Pancreas (tissue), 10 donors: ENCODE measurements at regions not wholly inside any gene's neighbourhood (a gene's known extent, or its start where the extent isn't known, plus 50 kb on each side); places are given as distances from the start of the nearest gene placed in this dataset.

Experiments
- ATAC-seq, 4 donors: fragments of 200-7000 bp; cut with Tn5 transposase; one replicate each; pipeline versions ENCODE4 v1.8.0 to v1.9.1; 2020; ENCODE audit warnings: mild to moderate bottlenecking in 4 of 4, moderate library complexity in 4 of 4
- DNase-seq, 6 donors: peaks; one replicate each; pipeline ENCODE4 v3.0.0-alpha.2; 2020
- FAIRE-seq: peaks from 2 replicates; lab custom pipeline; 2012; peaks lifted over from hg19 to GRCh38; lab: Jason Lieb, UNC
- H3K27ac ChIP-seq, 4 donors: fragments of 200-600 bp; sonication (generic); 1 replicate in 3 of 4; 2 replicates in 1 of 4; pipeline versions ENCODE4 v1.5.0 to v1.8.0; 2020
- H3K27me3 ChIP-seq, 4 donors: fragments of 200-600 bp; one replicate each; pipeline ENCODE4 v1.8.0; 2021
- H3K36me3 ChIP-seq, 3 donors: fragments of 200-600 bp; sonication (generic) in 1 of 3; one replicate each; pipeline versions ENCODE4 v1.5.0 to v1.8.0; 2020 to 2021
- H3K4me1 ChIP-seq, 3 donors: fragments of 200-600 bp; one replicate each; pipeline ENCODE4 v1.8.0; 2021
- H3K4me3 ChIP-seq, 4 donors: fragments of 200-600 bp; sonication (generic) in 2 of 4; one replicate each; pipeline versions ENCODE4 v1.5.0 to v1.8.0; 2020 to 2021
- H3K9me3 ChIP-seq, 4 donors: fragments of 200-600 bp; one replicate each; pipeline ENCODE4 v1.8.0; 2021
- WGBS, 2 donors: extraction: QIAGEN DNeasy Blood & Tissue Kit; methylation state at CpG; one replicate each; pipeline ENCODE4 v1.1.7; 2013; 5-methylcytosine and 5-hydroxymethylcytosine counted together
- intact Hi-C, 3 donors: fragments of 100-400 bp; cut with DNase I; formaldehyde crosslinking; loops; one replicate each; pipeline versions ENCODE4 v1.11.1 to v1.14.2; 2022
- TF ChIP-seq, protein P1 (sequence below), 4 donors: fragments of 200-600 bp; sonication (generic) in 3 of 4; IDR thresholded peaks; one replicate each; pipeline versions ENCODE4 v1.5.0 to v1.8.0; 2021; ENCODE audit warnings: antibody characterized with exemption in 4 of 4
- donor health status: healthy with polysubstance abuse.
- donor health status: DM: no; HTN: no; CAD: no; lungs with moderate emphysema.
- donor health status: DM: no; HTN: no; CAD: no.
- donor health status: control.
- donor health status: control.
- donor health status: Bipolar disorder and iron deficiency.
- donor health status: DM: yes; HTN: yes; CAD: no.
- donor health status: DM: no; HTN: no; CAD: no.
- donor health status: DM: no; HTN: no; CAD: no.
- donor health status: DM: yes; HTN: yes; CAD: no.

DNA sequence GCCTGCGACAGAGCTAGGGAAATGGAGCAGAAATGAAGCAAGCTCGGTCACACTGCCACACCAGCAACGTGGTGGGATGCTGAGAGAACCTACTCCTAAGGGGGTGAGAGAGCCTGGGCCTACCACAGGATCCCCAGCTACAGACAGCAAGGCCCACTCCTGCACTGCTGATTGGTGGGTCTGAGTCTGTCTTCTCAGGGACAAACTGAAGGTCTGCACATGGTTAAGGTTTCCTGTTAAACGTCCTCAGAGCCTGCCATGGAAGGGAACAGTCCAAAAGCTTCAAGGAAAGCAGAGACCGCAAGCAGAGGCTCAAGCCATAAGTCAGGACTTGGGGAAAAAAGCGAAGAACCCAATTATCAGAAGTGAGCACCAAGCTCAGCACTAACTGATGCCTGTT lies 53.5 kb upstream of the MED4 start:
- Histone ChIP-seq H3K4me3 (no peak overlapping the region), H3K4me1 (peaks cover 0 to 2% (median 0%) of the 10 kb centered on the region in 3 donors), H3K27me3 (no peaks in the 10 kb centered on the region), H3K9me3 (no peaks in the 10 kb centered on the region), H3K27ac (no peak overlapping the region), H3K36me3 (no peaks in the 10 kb centered on the region)
- no peak for FAIRE-seq
- ATAC-seq: no peak
- WGBS, 2 donors: 76 to 77% methylated on average over 6 of the region's 6 CpGs
- TF ChIP-seq, protein P1, sequence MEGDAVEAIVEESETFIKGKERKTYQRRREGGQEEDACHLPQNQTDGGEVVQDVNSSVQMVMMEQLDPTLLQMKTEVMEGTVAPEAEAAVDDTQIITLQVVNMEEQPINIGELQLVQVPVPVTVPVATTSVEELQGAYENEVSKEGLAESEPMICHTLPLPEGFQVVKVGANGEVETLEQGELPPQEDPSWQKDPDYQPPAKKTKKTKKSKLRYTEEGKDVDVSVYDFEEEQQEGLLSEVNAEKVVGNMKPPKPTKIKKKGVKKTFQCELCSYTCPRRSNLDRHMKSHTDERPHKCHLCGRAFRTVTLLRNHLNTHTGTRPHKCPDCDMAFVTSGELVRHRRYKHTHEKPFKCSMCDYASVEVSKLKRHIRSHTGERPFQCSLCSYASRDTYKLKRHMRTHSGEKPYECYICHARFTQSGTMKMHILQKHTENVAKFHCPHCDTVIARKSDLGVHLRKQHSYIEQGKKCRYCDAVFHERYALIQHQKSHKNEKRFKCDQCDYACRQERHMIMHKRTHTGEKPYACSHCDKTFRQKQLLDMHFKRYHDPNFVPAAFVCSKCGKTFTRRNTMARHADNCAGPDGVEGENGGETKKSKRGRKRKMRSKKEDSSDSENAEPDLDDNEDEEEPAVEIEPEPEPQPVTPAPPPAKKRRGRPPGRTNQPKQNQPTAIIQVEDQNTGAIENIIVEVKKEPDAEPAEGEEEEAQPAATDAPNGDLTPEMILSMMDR (IDR thresholded peaks at IDR 0.05): no peak
- no peak for DNase-seq
- intact Hi-C loops: no loop called here

DNA sequence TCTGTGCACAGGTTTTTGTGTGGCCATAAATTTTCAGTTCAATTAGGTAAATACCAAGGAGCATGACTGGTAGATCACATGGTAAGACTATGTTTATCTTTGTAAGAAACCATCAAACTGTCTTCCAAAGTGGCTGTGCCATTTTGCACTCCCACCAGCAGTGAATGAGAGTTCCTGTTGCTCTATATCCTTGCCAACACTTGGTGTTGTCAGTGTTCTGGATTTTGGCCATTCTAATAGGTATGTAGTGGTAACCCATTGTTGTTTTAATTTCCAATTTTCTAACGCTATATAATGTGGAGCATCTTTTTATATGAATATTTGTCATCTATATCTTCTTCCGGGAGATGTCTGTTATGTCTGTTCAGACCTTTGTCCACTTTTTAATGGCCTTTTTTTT lies 51.7 kb upstream of the MED4 start:
- Histone ChIP-seq H3K27ac (no peak overlapping the region), H3K9me3 (no peaks in the 10 kb centered on the region), H3K36me3 (no peaks in the 10 kb centered on the region), H3K4me1 (no peaks in the 10 kb centered on the region), H3K4me3 (no peak overlapping the region), H3K27me3 (no peaks in the 10 kb centered on the region)
- ATAC-seq (no peak), FAIRE-seq (no peak), DNase-seq (no peak)
- 91 to 96% methylated on average over 2 of the region's 2 CpGs for WGBS, 2 donors
- TF ChIP-seq, protein P1 (IDR thresholded peaks at IDR 0.05): no peak
- intact Hi-C loops: no loop called here

DNA sequence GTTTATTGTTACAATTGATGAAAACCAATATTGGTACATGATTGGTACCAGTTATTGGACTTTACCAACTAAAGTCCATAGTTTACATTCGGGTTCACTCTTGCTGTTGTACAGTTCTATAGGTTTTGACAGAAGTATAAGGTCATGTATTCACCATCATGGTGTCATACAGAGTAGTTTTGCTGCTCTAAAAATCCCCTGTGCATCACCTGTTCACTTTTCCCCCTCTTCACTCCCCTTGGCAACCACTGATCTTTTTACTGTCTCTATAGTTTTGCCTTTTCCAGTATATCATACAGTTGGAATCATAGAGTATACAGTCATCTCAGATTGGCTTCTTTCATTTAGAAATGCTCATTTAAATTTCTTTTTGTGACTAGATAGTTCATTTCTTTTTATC lies 51.2 kb upstream of the MED4 start:
- no peaks in the 10 kb centered on the region for H3K36me3 ChIP-seq
- no peak overlapping the region for H3K27ac ChIP-seq
- H3K9me3 ChIP-seq: no peaks in the 10 kb centered on the region
- WGBS, 2 donors: 80 to 83% methylated on average over 1 of the region's 1 CpG
- H3K4me3 ChIP-seq: no peak overlapping the region
- H3K4me1 ChIP-seq: no peaks in the 10 kb centered on the region
- DNase-seq: no peak
- FAIRE-seq: no peak
- ATAC-seq: no peak
- intact Hi-C loops: no loop called here
- TF ChIP-seq, protein P1 (IDR thresholded peaks at IDR 0.05): no peak
- H3K27me3 ChIP-seq: no peaks in the 10 kb centered on the region
